ENCODE measurements at regions not wholly inside any gene's neighbourhood (a gene's known extent, or its start where the extent isn't known, plus 50 kb on each side); places are given as distances from the start of the nearest gene placed in this dataset.
"Not testable (repeated sequence)": the region's sequence is repeated elsewhere in the genome, so short reads cannot be mapped to it uniquely, and the experiment has no call there.

DNA sequence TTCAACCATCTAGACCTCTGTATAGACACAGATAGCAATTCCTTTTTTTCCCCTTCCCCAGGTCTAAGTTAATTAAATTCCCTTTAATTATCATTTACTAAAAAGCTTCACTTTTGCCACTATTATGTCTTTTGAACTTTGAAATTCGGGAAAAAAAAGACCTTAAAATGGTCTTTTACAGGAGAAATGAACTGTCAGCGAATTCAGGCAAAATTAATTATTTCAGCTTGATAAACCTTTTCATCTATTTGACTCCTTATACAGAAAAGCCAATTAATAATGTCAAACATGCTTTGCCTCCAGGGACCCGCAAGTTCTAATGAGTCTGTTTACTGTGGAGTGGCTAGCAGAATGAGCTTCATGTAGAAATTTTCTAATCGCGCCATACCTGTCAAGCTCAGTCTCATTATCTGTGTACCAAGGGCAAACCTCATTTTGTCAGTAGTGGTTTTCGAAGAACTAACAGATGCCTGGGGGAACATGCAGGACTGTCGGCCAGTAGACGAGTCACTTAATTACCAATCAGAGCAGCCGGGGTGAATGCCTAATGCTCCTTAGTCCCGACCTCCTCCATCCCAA is 287.7 kb downstream of the INSIG2 start:
- no peak for DNase-seq (ENCODE audit: low spot score)
- intact Hi-C loops (cut with DNase I), result no loop called here

DNA sequence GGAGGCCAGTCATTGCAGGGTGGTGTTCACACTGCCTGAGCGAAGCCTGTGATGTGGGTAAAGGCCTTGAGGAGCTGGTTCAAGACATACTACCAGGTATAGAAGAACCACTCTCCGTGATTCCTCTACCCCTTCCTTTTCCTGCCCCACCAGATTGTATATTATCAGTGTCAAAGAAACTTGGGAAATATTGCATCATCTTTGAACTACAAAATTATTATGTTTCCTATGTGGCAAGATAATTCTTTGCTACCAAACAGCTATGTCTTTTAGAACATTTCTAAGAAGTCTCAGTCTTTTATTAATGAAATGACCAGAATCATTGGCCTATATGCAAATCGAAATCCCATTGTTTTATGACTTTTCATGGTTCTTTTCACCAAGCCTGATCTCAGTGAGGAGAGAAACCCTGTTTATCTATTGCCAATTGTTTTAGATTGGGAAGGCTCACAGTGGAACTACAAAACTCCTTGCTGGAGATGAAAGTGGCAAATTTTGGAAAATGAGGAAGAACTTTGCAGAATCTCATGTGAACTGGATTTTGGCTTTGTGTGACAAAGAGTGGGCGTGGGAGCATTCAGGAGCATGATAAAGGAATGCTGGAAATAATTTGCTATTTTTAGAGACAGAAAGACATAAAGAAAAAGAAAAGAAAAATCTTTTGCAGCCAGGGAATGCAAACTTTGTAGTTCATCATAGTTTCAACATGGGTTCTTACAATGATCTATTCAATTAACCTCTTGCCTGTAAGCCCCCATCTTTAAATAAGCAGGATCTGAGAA is 286.9 kb downstream of the INSIG2 start:
- no peak for DNase-seq (ENCODE audit: low spot score)
- intact Hi-C loops (cut with DNase I), result loop anchor here (5.0 kb wide), 1 partner anchor 482 kb away; no protein-coding TSS in a partner anchor

DNA sequence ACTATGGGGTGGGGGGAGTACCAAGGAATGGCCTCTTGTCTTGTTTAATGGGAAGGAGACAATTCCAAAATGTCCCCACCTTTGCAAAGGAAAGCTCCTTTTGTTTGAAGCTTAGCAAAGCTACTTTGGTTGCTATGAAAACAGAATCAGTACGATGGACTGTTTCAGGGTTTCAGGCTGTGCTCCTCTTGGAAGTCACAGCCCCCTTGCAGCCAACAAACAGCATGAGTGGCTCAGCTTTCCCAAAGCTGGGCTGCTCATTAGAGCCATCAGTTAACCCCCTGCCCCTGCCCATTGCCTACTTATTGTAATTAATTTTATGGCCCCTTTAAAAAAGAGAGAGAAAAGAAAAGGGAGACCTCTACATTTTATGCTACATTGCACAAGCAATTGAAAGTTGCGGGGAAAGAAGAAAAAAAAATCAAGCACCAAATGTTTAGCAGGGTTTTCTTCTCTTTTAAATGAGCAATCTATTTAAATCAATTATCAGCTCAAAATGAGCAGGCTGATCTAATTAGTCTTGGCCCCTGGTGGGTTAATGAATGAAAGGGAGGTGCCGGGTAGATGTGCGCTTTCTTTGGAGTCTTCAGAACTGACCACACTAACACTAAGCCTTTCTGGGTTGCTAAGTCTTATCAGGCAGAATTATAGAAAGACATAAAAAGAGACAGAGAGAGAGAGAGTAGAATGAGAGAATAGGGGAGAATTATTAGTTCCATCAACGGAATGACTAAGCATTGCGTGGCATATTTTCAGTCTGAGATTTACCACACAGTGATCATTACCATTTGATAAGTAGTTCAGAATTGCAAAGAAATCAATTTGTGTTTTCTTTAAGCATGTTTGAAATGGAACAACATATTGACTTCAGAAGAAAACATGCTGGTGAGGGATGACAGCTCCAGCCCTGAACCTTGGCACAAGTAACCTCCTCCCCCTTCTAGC is 284.9 kb downstream of the INSIG2 start:
- no peak for DNase-seq (ENCODE audit: low spot score)
- intact Hi-C loops (cut with DNase I), result loop anchor here (5.0 kb wide), 1 partner anchor 484 kb away; no protein-coding TSS in a partner anchor

DNA sequence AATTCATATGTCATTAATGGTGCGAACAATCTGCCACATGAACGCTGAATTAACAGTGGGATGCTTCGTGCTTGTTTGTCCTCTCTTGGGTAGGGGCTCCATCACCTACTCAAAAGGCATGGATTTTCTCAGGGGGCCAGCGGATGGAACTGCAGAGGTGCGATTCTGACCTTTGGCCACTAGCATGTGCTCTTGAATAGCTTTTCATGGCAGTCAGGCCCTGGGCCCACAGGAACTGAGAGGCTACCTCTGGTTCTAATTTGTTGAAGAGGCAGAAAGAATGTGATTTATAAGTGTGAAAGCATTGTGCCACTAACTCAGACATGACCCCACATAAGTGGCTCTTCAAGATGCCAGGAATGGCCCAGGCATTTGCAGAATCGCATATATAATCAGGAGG is 283.2 kb downstream of the INSIG2 start:
- no peak for DNase-seq (ENCODE audit: low spot score)
- intact Hi-C loops (cut with DNase I), result loop anchor here (5.0 kb wide), 1 partner anchor 486 kb away; no protein-coding TSS in a partner anchor

DNA sequence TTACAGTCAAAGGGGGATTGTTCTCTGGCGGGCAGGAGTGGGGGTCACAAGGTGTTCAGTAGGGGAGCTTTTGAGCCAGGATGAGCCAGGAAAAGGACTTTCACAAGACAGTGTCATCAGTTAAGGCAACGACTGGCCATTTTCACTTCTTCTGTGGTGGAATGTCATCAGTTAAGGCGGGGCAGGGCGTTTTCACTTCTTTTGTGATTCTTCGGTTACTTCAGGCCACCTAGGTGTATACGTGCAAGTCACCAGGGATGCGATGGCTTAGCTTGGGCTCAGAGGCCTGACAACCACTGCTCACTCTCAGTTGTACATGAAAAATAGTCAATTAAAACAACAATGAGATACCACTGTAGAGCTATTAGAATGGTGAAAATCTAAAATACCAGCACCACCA is 281.2 kb downstream of the INSIG2 start:
- DNase-seq (ENCODE audit: low spot score), result not testable (repeated sequence)

DNA sequence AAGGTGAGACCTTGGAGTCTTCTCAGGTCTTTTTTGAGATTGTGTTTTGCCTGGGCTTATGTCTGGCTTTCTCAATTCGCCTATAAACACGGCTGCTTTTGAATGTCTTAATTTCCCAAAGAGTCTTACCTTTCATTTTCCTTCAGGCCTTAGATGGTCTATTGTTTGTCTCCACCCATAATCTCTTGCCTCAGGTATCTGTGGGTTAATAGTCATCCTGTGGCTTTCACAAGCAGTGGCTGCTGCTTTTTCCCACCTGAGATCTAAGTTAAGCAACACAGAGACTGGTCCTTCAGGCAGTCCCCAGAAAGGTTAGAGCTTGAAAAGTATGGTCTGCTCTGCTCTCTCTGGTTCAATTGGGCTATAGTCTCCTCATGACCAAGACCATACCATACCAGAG is 275.3 kb downstream of the INSIG2 start:
- no peak for DNase-seq (ENCODE audit: low spot score)
- intact Hi-C loops (cut with DNase I), result no loop called here

More for the DNA sequence above, 281.2 kb downstream of the INSIG2 start:
- intact Hi-C loops (cut with DNase I), result not testable (repeated sequence)

DNA sequence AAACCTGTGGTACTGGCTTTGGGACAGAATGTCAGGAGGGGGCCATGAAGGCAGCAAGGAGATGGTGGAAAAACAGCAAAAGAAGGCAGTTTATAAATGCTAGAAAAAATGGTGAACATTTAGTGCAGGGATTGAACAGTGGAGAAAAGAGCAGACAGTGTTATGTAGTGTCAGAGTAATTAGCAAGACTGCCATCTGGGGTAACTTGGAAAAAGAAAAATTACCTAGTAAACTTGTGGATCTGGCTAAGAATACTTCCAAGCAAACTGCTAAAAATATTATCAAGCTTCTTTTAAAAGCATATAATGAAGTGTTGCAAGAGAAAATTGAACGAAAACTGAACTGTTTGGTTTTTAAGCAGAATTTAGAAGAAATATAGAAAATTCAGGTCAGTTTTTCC is 267.8 kb downstream of the INSIG2 start:
- no peak for DNase-seq (ENCODE audit: low spot score)
- intact Hi-C loops (cut with DNase I), result no loop called here

- no peak for DNase-seq (ENCODE audit: low spot score)
- intact Hi-C loops (cut with DNase I), result no loop called here
Measured at GRCh38 chr2:118351796-118352195, 263.5 kb downstream of the INSIG2 start.

GRCh38 chr2:118350621-118351020 is 262.4 kb downstream of the INSIG2 start:
- no peak for DNase-seq (ENCODE audit: low spot score)
- intact Hi-C loops (cut with DNase I), result no loop called here

DNA sequence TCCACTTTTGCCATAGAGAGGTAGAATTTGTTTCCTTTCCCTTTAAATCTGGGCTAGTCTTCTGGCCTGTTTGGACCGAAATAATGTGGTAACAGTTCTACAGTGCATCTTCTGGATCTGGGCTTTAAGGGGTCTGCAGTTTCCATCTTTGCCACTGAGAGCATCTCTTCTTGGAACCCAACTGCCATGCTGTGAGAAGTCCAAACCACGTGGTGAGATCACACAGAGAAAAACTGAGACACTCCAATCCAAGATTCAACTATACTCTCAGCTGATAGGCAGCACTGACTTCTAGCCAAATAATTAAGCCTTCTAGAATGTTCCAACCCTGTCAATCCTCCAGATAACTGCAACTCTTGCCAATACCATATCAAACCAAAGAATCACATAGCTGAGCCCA is 261.1 kb downstream of the INSIG2 start:
- no peak for DNase-seq (ENCODE audit: low spot score)
- intact Hi-C loops (cut with DNase I), result no loop called here

DNA sequence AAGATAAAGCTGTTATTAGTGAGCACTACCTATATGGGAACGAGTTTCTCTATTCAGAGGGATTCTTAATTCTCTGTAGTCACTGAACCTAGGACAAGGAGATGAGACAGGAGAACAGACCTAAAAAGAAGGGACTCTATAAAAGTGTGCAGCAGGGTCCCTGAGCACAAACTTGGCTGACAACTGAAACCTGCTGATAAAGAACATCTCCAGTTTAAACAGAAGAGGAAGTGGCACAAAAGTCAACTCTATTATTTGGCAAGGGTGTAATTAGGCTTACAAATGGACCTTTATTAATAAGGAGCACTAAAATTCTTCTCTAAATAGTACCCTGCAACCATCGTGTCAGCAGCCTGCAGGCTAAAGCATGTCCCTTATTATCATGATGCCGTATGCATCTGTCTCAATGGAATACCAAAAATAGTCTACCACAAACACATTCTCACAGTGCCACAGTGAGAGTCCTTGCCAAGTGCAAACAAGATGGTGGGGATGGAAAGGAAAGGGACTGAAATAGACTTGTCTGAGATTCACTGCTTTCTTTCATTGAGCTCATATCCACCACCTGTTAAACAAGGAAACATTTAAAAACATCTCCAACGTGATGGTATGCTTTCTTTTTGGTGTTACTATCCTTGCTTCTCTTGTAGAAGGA is 260.2 kb downstream of the INSIG2 start:
- intact Hi-C loops (cut with DNase I), result no loop called here
- no peak for DNase-seq (ENCODE audit: low spot score)

- intact Hi-C loops (cut with DNase I), result no loop called here
- no peak for DNase-seq (ENCODE audit: low spot score)
Measured at GRCh38 chr2:118345465-118345864, 257.2 kb downstream of the INSIG2 start.

- DNase-seq (ENCODE audit: low spot score), result no peak
- intact Hi-C loops (cut with DNase I), result no loop called here
Measured at GRCh38 chr2:118340103-118340502, 251.8 kb downstream of the INSIG2 start.

DNA sequence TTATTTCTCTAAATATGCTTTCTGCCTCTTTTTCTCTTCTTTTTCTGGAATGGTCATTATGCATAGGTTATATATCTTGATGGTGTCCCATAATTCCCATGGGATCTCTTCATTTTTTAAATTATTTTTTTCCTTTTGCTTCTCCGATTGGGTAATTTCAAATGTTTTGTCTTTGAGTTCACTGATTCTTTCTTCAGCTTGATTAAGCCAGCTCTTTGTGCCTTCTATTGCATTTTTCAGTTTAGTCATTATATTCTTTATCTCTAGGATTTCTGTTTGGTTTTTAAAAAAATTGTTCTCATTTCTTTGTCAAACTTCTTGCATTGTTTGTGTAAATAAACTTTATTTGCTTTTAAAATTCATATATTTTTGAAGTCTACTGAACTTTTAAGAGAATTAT is 251.1 kb downstream of the INSIG2 start:
- intact Hi-C loops (cut with DNase I), result loop anchor here (5.0 kb wide), 1 partner anchor 192 kb away; no protein-coding TSS in a partner anchor
- DNase-seq (ENCODE audit: low spot score), result no peak

DNA sequence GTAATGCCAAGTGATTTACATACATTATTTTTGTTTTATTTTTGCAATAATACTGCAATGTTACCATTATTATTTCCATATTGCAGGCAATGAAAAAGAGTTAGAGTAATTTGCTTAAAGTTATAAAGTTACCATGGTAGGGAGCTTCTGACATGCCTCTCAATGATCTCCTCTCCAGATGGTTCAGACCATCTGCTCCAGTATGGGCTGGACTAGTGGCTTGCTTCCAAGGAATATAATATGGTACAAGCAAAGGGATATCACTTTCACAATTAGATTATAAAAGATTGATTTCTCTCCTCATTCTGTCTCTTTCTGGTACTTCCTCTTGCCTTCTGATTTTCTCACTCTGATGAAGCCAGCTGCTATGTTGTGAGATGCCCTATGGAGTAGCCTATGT is 245.4 kb downstream of the INSIG2 start:
- intact Hi-C loops (cut with DNase I), result no loop called here
- DNase-seq (ENCODE audit: low spot score), result no peak

DNA sequence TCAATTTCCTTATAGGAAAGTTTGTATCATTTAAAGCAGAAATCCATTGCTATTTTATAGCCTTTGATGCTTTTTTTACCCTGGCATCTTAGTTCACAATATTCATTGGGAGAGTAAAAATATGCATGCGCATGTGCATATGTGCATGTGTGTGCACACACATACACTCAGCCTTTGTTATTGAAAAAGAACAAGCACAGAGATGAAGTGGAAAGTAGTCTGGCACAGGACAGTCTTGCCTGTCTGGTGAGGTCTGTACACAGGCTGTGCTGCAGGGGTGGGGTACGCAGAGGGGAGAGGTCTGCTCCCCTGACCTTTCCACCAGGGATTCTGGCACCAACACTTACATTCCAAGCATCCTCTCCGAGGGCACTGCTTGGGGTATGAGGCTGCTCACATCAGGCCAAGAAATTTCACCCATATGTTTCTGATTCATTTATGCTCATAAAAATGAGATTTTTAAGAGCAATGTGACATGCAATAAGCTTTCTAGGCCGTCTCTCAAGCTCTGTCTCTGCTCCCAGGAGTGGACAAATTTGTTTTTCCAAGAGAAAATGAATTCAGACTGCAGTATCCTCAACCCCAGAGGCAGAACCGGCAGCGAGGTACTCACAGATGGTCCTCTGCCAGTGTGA is 237.2 kb downstream of the INSIG2 start:
- intact Hi-C loops (cut with DNase I), result no loop called here
- DNase-seq (ENCODE audit: low spot score), result no peak

DNA sequence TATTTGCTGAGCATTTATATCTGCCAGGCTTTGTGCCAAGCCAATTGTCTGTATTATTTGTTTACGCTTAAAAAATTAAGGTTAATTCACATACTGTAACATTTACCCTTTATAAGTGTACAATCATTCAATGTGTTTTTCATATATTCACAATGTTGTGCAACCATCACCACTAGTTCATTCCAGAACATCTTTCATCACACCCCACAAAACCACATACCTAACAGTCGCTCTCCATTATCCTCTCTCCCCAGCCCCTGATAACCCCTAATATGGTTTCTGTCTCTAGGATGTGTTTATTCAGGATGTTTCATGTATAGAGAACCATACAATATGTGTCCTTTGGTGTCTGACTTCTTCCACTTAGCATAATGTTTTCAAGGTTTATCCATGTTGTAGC is 234.1 kb downstream of the INSIG2 start:
- intact Hi-C loops (cut with DNase I), result no loop called here

DNA sequence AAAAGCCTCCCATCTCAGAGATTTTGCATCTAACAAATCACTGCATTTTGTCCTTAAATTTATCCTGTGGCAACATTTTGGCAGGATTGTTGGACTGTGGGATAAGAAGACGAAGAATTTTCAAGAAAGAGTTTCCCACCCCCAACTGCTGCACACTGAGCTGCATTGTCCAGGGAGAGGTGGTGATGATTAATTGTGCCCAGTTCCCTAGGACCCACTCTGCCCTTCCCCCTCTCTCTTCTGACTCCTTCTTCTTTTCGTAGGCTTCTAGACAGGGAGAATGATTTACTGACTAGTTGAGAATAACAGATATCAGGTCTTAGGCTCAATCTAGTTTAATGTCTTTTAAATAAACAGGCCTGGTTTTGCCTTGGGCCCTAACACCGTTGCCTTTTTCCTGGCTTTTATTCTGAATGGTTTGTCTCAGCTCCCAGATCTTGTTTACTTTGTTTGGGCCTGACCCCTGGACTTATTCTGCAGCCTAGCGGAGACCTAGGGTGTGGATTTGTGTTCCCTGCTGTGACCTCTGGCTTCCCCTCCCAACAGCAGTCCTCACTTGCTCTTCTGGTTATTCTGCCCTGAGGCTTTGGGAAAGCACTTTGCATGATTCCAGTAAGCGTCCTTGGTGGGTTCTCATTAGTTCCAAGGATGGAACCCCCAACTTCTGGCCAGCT is 233.3 kb downstream of the INSIG2 start:
- no peak for DNase-seq (ENCODE audit: low spot score)
- intact Hi-C loops (cut with DNase I), result no loop called here

More for the DNA sequence above, 234.1 kb downstream of the INSIG2 start:
- no peak for DNase-seq (ENCODE audit: low spot score)

DNA sequence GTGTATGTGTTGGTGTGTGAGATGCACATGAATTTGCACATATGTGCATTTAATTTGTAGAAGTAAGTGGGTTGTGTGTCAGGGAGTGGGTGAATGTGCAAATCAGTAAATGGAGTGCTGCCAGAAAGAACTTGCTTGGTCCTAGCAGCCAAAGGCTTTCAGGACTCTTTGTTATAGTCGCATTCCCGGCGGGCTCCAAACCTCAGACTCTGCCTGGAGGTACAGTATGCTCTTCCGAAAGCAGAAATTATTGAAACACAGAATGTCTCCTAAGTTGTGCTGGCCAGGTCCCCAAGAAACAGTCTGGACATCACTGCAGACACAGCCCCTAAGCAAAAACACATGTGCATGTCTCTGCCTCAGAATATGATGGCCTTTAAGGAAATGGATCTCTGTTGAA is 232.4 kb downstream of the INSIG2 start:
- DNase-seq (ENCODE audit: low spot score), result no peak
- intact Hi-C loops (cut with DNase I), result no loop called here

Data from cardiac septum (tissue), 1 donor.